ENCODE measurements at regions not wholly inside any gene's neighbourhood (a gene's known extent, or its start where the extent isn't known, plus 50 kb on each side); places are given as distances from the start of the nearest gene placed in this dataset.

GRCh38 chr1:22218618-22219250, 75.8 kb upstream of the WNT4 start:
- no peak for DNase-seq (ENCODE audit: low spot score in 2 of 2)
- Histone ChIP-seq H3K36me3 (no peaks in the 10 kb centered on the region), H3K4me3 (no peak overlapping the region), H3K27ac (no peak overlapping the region), H3K27me3 (no peaks in the 10 kb centered on the region), H3K4me1 (no peaks in the 10 kb centered on the region), H3K9me3 (no peaks in the 10 kb centered on the region)
- intact Hi-C loops (cut with DNase I; ENCODE audit: low total_unique reads), result no loop called here
- no peak for TF ChIP-seq CTCF (IDR thresholded peaks at IDR 0.05)
- no peak for TF ChIP-seq POLR2AphosphoS5 (IDR thresholded peaks at IDR 0.05)
- TF ChIP-seq POLR2A (IDR thresholded peaks at IDR 0.05), result no peak

DNA sequence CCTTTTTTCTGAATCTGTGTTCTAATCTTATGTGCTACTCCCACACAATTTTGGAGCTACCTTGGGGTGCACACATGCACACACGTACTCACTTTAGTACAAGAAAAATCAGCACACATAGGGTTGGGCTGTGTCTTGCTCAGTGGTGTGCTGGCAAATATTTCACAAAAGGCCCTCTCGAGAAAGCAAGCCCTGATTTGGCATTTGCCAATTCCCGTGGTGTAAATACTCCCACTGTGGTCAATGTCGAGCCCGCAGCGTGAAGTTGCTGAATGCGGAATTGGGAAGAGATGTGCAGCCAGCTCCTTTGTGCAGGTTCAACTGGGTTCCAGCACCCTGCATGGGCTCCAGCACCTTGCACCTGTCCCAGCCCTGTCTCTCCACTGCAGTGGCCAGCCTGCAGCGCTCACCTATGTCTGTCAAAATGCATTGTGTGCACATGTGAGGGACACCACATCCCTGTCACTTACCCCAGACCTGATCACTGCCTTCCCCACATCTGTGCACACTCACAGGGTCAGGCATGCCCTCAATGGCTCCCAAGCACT, 78.4 kb upstream of the WNT4 start:
- intact Hi-C loops (cut with DNase I; ENCODE audit: low total_unique reads), result no loop called here
- H3K36me3 ChIP-seq, result no peaks in the 10 kb centered on the region
- H3K27ac ChIP-seq, result no peak overlapping the region
- no peaks in the 10 kb centered on the region for H3K9me3 ChIP-seq
- no peak overlapping the region for H3K4me3 ChIP-seq
- no peaks in the 10 kb centered on the region for H3K4me1 ChIP-seq
- TF ChIP-seq POLR2A (IDR thresholded peaks at IDR 0.05), result no peak
- no peak for TF ChIP-seq CTCF (IDR thresholded peaks at IDR 0.05)
- no peak for TF ChIP-seq POLR2AphosphoS5 (IDR thresholded peaks at IDR 0.05)
- no peak for DNase-seq (ENCODE audit: low spot score in 2 of 2)
- H3K27me3 ChIP-seq, result no peaks in the 10 kb centered on the region

DNA sequence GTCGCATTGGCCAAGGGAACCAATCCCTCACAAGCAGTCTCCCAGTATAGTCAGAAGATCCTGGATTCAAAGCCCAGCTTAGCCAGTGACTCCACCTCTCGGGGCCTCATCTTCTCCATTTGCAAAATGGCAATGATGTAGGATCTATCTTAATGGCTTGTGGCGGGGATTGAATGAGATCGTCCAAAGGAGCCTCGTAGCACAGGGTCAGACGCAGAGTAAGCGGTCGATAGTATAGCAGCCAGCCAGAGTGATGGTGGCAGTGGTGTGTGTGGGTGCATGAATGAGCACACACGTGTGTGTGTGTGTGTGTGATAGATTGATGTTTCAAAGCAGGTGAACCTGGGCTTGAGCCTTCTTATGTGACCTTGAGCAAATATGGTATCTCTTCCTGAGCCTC, 79.8 kb upstream of the WNT4 start:
- TF ChIP-seq CTCF (IDR thresholded peaks at IDR 0.05) (no peak), POLR2AphosphoS5 (IDR thresholded peaks at IDR 0.05) (no peak), POLR2A (IDR thresholded peaks at IDR 0.05) (no peak)
- intact Hi-C loops (cut with DNase I; ENCODE audit: low total_unique reads), result no loop called here
- DNase-seq (ENCODE audit: low spot score in 2 of 2), result no peak

DNA sequence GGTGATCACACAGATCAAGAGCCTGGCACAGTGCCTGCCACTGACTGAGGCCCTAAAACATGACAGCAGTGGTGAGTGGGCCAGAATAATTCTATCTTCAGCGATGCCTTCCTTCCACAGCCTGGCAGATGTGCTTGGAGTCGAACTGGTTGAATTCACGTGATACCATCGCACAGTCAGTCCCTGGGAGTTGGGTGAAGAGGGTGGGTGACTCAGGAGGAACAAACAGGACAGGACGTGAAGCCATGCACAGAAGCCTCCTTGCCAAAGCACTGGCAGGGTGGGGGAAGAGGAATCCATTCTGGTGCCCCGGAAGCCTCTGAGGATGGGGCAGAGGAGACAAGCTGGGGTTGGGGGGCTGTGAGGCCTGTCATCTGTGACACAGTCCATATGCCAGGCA, 80.3 kb upstream of the WNT4 start:
- no peaks in the 10 kb centered on the region for H3K4me1 ChIP-seq
- TF ChIP-seq CTCF (IDR thresholded peaks at IDR 0.05) (no peak), POLR2AphosphoS5 (IDR thresholded peaks at IDR 0.05) (no peak), POLR2A (IDR thresholded peaks at IDR 0.05) (no peak)
- intact Hi-C loops (cut with DNase I; ENCODE audit: low total_unique reads), result no loop called here

More for the DNA sequence above, 79.8 kb upstream of the WNT4 start:
- Histone ChIP-seq H3K4me1 (no peaks in the 10 kb centered on the region), H3K27me3 (no peaks in the 10 kb centered on the region), H3K36me3 (no peaks in the 10 kb centered on the region), H3K4me3 (no peak overlapping the region), H3K9me3 (no peaks in the 10 kb centered on the region), H3K27ac (no peak overlapping the region)

GRCh38 chr1:22224091-22224490, 81.2 kb upstream of the WNT4 start:
- H3K9me3 ChIP-seq, result no peaks in the 10 kb centered on the region
- no peak overlapping the region for H3K27ac ChIP-seq
- H3K4me3 ChIP-seq, result no peak overlapping the region
- no peaks in the 10 kb centered on the region for H3K36me3 ChIP-seq
- DNase-seq (ENCODE audit: low spot score in 2 of 2), result no peak
- no peaks in the 10 kb centered on the region for H3K4me1 ChIP-seq
- intact Hi-C loops (cut with DNase I; ENCODE audit: low total_unique reads), result no loop called here
- TF ChIP-seq CTCF (IDR thresholded peaks at IDR 0.05), result no peak
- no peaks in the 10 kb centered on the region for H3K27me3 ChIP-seq

More for the DNA sequence above, 80.3 kb upstream of the WNT4 start:
- H3K4me3 ChIP-seq, result no peak overlapping the region
- H3K9me3 ChIP-seq, result no peaks in the 10 kb centered on the region
- no peak overlapping the region for H3K27ac ChIP-seq
- no peaks in the 10 kb centered on the region for H3K27me3 ChIP-seq
- no peak for DNase-seq (ENCODE audit: low spot score in 2 of 2)
- no peaks in the 10 kb centered on the region for H3K36me3 ChIP-seq
